HepG2 (cell line): ENCODE measurements at regions not wholly inside any gene's neighbourhood (a gene's known extent, or its start where the extent isn't known, plus 50 kb on each side); places are given as distances from the start of the nearest gene placed in this dataset.

Experiments
- BRCA1 ChIP-seq: sonication (generic); formaldehyde crosslinking; IDR thresholded peaks from 2 replicates; pipeline ENCODE4 v1.4.0; 2020; ENCODE audit warnings: missing genetic modification reagents
- CAMTA2 ChIP-seq: sonication (generic); formaldehyde crosslinking; IDR thresholded peaks from 2 replicates; pipeline ENCODE4 v1.4.0; 2020; ENCODE audit warnings: mild to moderate bottlenecking, missing genetic modification reagents, borderline replicate concordance
- CTCF ChIP-seq: sonication (generic); formaldehyde crosslinking; IDR thresholded peaks from 2 replicates; pipeline ENCODE4 v1.5.0; 2020; ENCODE audit warnings: mild to moderate bottlenecking, missing genetic modification reagents, moderate library complexity
- HDAC2 ChIP-seq: sonication (generic); formaldehyde crosslinking; IDR thresholded peaks from 2 replicates; pipeline ENCODE4 v1.4.0; 2020; ENCODE audit warnings: missing genetic modification reagents
- MAFK ChIP-seq, 2 experiments: IDR thresholded peaks in 1 of 2; conservative IDR thresholded peaks in 1 of 2; 2 replicates each; pipeline ENCODE4 v1.6.1; 2011; ENCODE audit warnings: improper control_type of control experiment in 2 of 2, low read length in 2 of 2
- NR2F6 ChIP-seq, 2 experiments: IDR thresholded peaks; 2 replicates each; pipeline ENCODE4 v1.6.1; 2016; ENCODE audit warnings: antibody characterized with exemption in 1 of 2, mild to moderate bottlenecking in 1 of 2
- POLR2AphosphoS5 ChIP-seq: IDR thresholded peaks from 2 replicates; pipeline ENCODE4 v1.6.1; 2012; ENCODE audit warnings: low read depth, low read length
- PRMT3 ChIP-seq: sonication (generic); formaldehyde crosslinking; IDR thresholded peaks from 2 replicates; pipeline ENCODE4 v1.8.1; 2022; ENCODE audit warnings: low read depth, mild to moderate bottlenecking, moderate library complexity, missing genetic modification reagents, borderline replicate concordance
- SALL2 ChIP-seq: sonication (generic); formaldehyde crosslinking; IDR thresholded peaks from 2 replicates; pipeline ENCODE4 v1.8.1; 2023; ENCODE audit warnings: mild to moderate bottlenecking, missing genetic modification reagents, inconsistent platforms
- SMC3 ChIP-seq: IDR thresholded peaks from 2 replicates; pipeline ENCODE4 v1.6.1; 2011; ENCODE audit warnings: low read length, improper control_type of control experiment
- ZFP36 ChIP-seq: fragments of 150-350 bp; IDR thresholded peaks from 2 replicates; pipeline ENCODE4 v1.6.1; 2018; ENCODE audit warnings: borderline replicate concordance, low read length, low read depth; ENCODE audit not compliant: partially characterized antibody
- ZFP82 ChIP-seq: sonication (generic); formaldehyde crosslinking; IDR thresholded peaks from 2 replicates; pipeline ENCODE4 v1.5.1; 2020; ENCODE audit warnings: mild to moderate bottlenecking, missing genetic modification reagents, borderline replicate concordance

- no peak for TF ChIP-seq ZFP82 (CRISPR knock-in tag)
- no peak for TF ChIP-seq CTCF (CRISPR knock-in tag)
- no peak for TF ChIP-seq MAFK (conservative IDR thresholded peaks at IDR 0.05 in 1 of 2, IDR thresholded peaks at IDR 0.05 in 1 of 2; ENCODE audit: low read length in 2 of 2)
- TF ChIP-seq PRMT3 (CRISPR knock-in tag) = no peak
- no peak for TF ChIP-seq POLR2AphosphoS5
- TF ChIP-seq SALL2 (CRISPR knock-in tag) = no peak
- no peak for TF ChIP-seq SMC3
- TF ChIP-seq CAMTA2 (CRISPR knock-in tag) = no peak
- no peak for TF ChIP-seq HDAC2 (CRISPR knock-in tag)
- no peak for TF ChIP-seq NR2F6 (IDR thresholded peaks at IDR 0.05)
- TF ChIP-seq NR2F6 (CRISPR knock-in tag; IDR thresholded peaks at IDR 0.05) = no peak
- TF ChIP-seq BRCA1 = no peak
- no peak for TF ChIP-seq ZFP36
Measured at GRCh38 chr2:239569401-239570090, 168.7 kb upstream of the HDAC4 start.
